HPDE6-E6E7 (cell line): ENCODE measurements at regions not wholly inside any gene's neighbourhood (a gene's known extent, or its start where the extent isn't known, plus 50 kb on each side); places are given as distances from the start of the nearest gene placed in this dataset.
"Not testable (repeated sequence)": the region's sequence is repeated elsewhere in the genome, so short reads cannot be mapped to it uniquely, and the experiment has no call there.

Experiments
- DNase-seq: peaks from one replicate; pipeline ENCODE4 v3.0.0; 2011; ENCODE audit warnings: missing footprints; ENCODE audit errors: extremely low spot score

- no peak for DNase-seq
Measured at GRCh38 chr16:61002479-61003204, 1033.6 kb downstream of the CDH8 start.

GRCh38 chr16:60991886-60992285 is 1044.4 kb downstream of the CDH8 start:
- DNase-seq, result no peak

- no peak for DNase-seq
Measured at GRCh38 chr16:60989592-60989991, 1046.6 kb downstream of the CDH8 start.

GRCh38 chr16:60979119-60979518 is 1057.1 kb downstream of the CDH8 start:
- DNase-seq, result no peak

GRCh38 chr16:60949800-60950199 is 1086.4 kb downstream of the CDH8 start:
- no peak for DNase-seq

GRCh38 chr16:60945225-60945624 is 1091.0 kb downstream of the CDH8 start:
- DNase-seq, result no peak

- not testable (repeated sequence) for DNase-seq
Measured at GRCh38 chr16:60936189-60936588, 1100.0 kb downstream of the CDH8 start.

GRCh38 chr16:60932600-60932999 is 1103.6 kb downstream of the CDH8 start:
- DNase-seq, result no peak

- DNase-seq, result no peak
Measured at GRCh38 chr16:60930291-60930690, 1105.9 kb downstream of the CDH8 start.

GRCh38 chr16:60922920-60923319 is 1113.3 kb downstream of the CDH8 start:
- DNase-seq, result no peak

GRCh38 chr16:60914334-60914733 is 1121.9 kb downstream of the CDH8 start:
- DNase-seq, result no peak

GRCh38 chr16:60907645-60908044 is 1128.6 kb downstream of the CDH8 start:
- DNase-seq, result no peak

- DNase-seq, result no peak
Measured at GRCh38 chr16:60905811-60906210, 1130.4 kb downstream of the CDH8 start.

GRCh38 chr16:60902114-60902513 is 1134.1 kb downstream of the CDH8 start:
- no peak for DNase-seq

- DNase-seq, result no peak
Measured at GRCh38 chr16:60882816-60883215, 1153.4 kb downstream of the CDH8 start.

GRCh38 chr16:60852635-60853034 is 1183.6 kb downstream of the CDH8 start:
- no peak for DNase-seq

GRCh38 chr16:60821661-60822060 is 1214.6 kb downstream of the CDH8 start:
- DNase-seq, result no peak

GRCh38 chr16:60820361-60820760 is 1215.9 kb downstream of the CDH8 start:
- no peak for DNase-seq

- no peak for DNase-seq
Measured at GRCh38 chr16:60818465-60818864, 1217.8 kb downstream of the CDH8 start.

GRCh38 chr16:60816461-60816860 is 1219.8 kb downstream of the CDH8 start:
- no peak for DNase-seq

GRCh38 chr16:60815865-60816264 is 1220.4 kb downstream of the CDH8 start:
- DNase-seq, result no peak

GRCh38 chr16:60815033-60815432 is 1221.2 kb downstream of the CDH8 start:
- DNase-seq, result no peak

- DNase-seq, result no peak
Measured at GRCh38 chr16:60811657-60812056, 1224.6 kb downstream of the CDH8 start.

- no peak for DNase-seq
Measured at GRCh38 chr16:60811051-60811608, 1225.1 kb downstream of the CDH8 start.
